T-cell (primary cell): ENCODE measurements at regions not wholly inside any gene's neighbourhood (a gene's known extent, or its start where the extent isn't known, plus 50 kb on each side); places are given as distances from the start of the nearest gene placed in this dataset.

ENCODE experiments used
- ATAC-seq, 4 experiments: fragments of 200-7000 bp in 3 of 4; fragments of 150-1000 bp in 1 of 4; cut with Tn5 transposase; replicated peaks in 1 of 4; 1 replicate in 3 of 4; 2 replicates in 1 of 4; pipeline ENCODE4 v1.10.0; 2021; ENCODE audit warnings: moderate library complexity in 3 of 4, mild to moderate bottlenecking in 2 of 4, moderate number of reproducible peaks in 1 of 4
- CTCF ChIA-PET, 2 donors: fragments of 300-600 bp; sonication (Branson Sonifier 250); formaldehyde crosslinking; loops; one replicate each; lab custom pipeline; 2022; ENCODE audit warnings: antibody characterized with exemption in 2 of 2; lab: Charles Lee
- POLR2A ChIA-PET, 2 donors: fragments of 300-600 bp; sonication (Branson Sonifier 250); formaldehyde crosslinking; loops; one replicate each; lab custom pipeline; 2022; ENCODE audit warnings: antibody characterized with exemption in 2 of 2; lab: Charles Lee
- DNase-seq, 35 experiments: peaks; one replicate each; pipeline versions ENCODE4 v3.0.0 to v3.0.0-alpha.2; 2013 to 2023
- H3K27ac ChIP-seq: one replicate; pipeline ENCODE4 v1.5.1; 2013; ENCODE audit warnings: low read length
- H3K27me3 ChIP-seq, 2 experiments: replicated peaks in 1 of 2; 1 replicate in 1 of 2; 2 replicates in 1 of 2; pipeline versions ENCODE4 v1.6.1 to v1.7.0; 2013; ENCODE audit warnings: low read length in 1 of 2, mixed read lengths in 1 of 2; ENCODE audit not compliant: control insufficient read depth in 2 of 2, insufficient read depth in 2 of 2; ENCODE audit errors: extremely low read depth in 1 of 2
- H3K36me3 ChIP-seq, 2 donors: 1 replicate in 1 of 2; 2 replicates in 1 of 2; pipeline versions ENCODE4 v1.6.1 to v1.7.0; 2013; ENCODE audit warnings: low read length in 1 of 2; ENCODE audit not compliant: control insufficient read depth in 2 of 2, insufficient read depth in 1 of 2; ENCODE audit errors: extremely low read depth in 1 of 2
- H3K4me1 ChIP-seq, 2 experiments: 1 replicate in 1 of 2; 2 replicates in 1 of 2; pipeline versions ENCODE4 v1.6.1 to v1.7.0; 2013; ENCODE audit warnings: low read length in 2 of 2, mixed read lengths in 1 of 2; ENCODE audit not compliant: insufficient read depth in 2 of 2, control insufficient read depth in 1 of 2; ENCODE audit errors: extremely low read depth in 1 of 2
- H3K4me3 ChIP-seq, 2 donors: 1 replicate in 1 of 2; 2 replicates in 1 of 2; pipeline versions ENCODE4 v1.5.1 to v1.7.0; 2013; ENCODE audit warnings: mild to moderate bottlenecking in 2 of 2, low read length in 1 of 2, moderate library complexity in 1 of 2; ENCODE audit not compliant: control insufficient read depth in 1 of 2; ENCODE audit errors: extremely low read depth in 1 of 2
- H3K9me3 ChIP-seq: 2 replicates; pipeline ENCODE4 v1.7.0; 2013
- H3K27ac Mint-ChIP-seq, 2 donors: one replicate each; pipeline ENCODE4 v1.8.0; 2020 to 2021; ENCODE audit warnings: mild to moderate bottlenecking in 2 of 2, mixed read lengths in 2 of 2
- H3K27me3 Mint-ChIP-seq, 2 donors: one replicate each; pipeline ENCODE4 v1.8.0; 2021 to 2022; ENCODE audit warnings: mixed read lengths in 2 of 2
- H3K36me3 Mint-ChIP-seq: one replicate; pipeline ENCODE4 v1.8.0; 2021; ENCODE audit warnings: mixed read lengths
- H3K4me1 Mint-ChIP-seq, 3 donors: one replicate each; pipeline ENCODE4 v1.8.0; 2020 to 2022; ENCODE audit warnings: mixed read lengths in 3 of 3, mild to moderate bottlenecking in 1 of 3
- H3K4me3 Mint-ChIP-seq, 3 donors: one replicate each; pipeline ENCODE4 v1.8.0; 2020 to 2022; ENCODE audit warnings: mild to moderate bottlenecking in 3 of 3, mixed read lengths in 3 of 3, moderate library complexity in 3 of 3
- H3K9me3 Mint-ChIP-seq, 3 donors: one replicate each; pipeline ENCODE4 v1.8.0; 2020 to 2022; ENCODE audit warnings: mixed read lengths in 3 of 3
- WGBS: methylation state at CpG from one replicate; pipeline ENCODE4 v1.1.5; 2013; ENCODE audit warnings: missing lambda C conversion rate; ENCODE audit not compliant: insufficient coverage; 5-methylcytosine and 5-hydroxymethylcytosine counted together

GRCh38 chr1:29504196-29504595, 267.9 kb downstream of the PTPRU start:
- WGBS = 52% methylated on average over 2 of the region's 4 CpGs
- no peak overlapping the region for H3K27ac Mint-ChIP-seq

GRCh38 chr1:29502911-29503840, 266.9 kb downstream of the PTPRU start:
- Histone ChIP-seq H3K27me3 (peaks cover 0 to 57% of the 10 kb centered on the region in 2 experiments), H3K9me3 (no peaks in the 10 kb centered on the region), H3K4me3 (no peak overlapping the region), H3K4me1 (no peaks in the 10 kb centered on the region), H3K27ac (no peak overlapping the region), H3K36me3 (no peaks in the 10 kb centered on the region)
- Mint-ChIP-seq H3K36me3 (no peaks in the 10 kb centered on the region), H3K9me3 (no peaks in the 10 kb centered on the region), H3K4me1 (no peaks in the 10 kb centered on the region), H3K27ac (no peak overlapping the region), H3K27me3 (peaks cover 46 to 58% of the 10 kb centered on the region in 2 donors), H3K4me3 (no peak overlapping the region)
- DNase-seq = no peak
- WGBS = 69% methylated on average over 10 of the region's 12 CpGs
- POLR2A ChIA-PET = no interaction called here
- CTCF ChIA-PET = no interaction called here
- ATAC-seq = no peak

More at GRCh38 chr1:29504196-29504595, 267.9 kb downstream of the PTPRU start:
- no peak overlapping the region for H3K4me3 ChIP-seq
- H3K9me3 Mint-ChIP-seq = no peaks in the 10 kb centered on the region
- no peaks in the 10 kb centered on the region for H3K36me3 Mint-ChIP-seq
- DNase-seq (no peak), ATAC-seq (no peak)
- H3K27ac ChIP-seq = no peak overlapping the region
- no peak overlapping the region for H3K4me3 Mint-ChIP-seq
- peaks cover 0 to 47% of the 10 kb centered on the region in 2 experiments for H3K27me3 ChIP-seq
- peaks cover 41 to 49% of the 10 kb centered on the region in 2 donors for H3K27me3 Mint-ChIP-seq
- ChIA-PET CTCF (no interaction called here), POLR2A (no interaction called here)
- no peaks in the 10 kb centered on the region for H3K9me3 ChIP-seq
- no peaks in the 10 kb centered on the region for H3K4me1 Mint-ChIP-seq
- H3K36me3 ChIP-seq = no peaks in the 10 kb centered on the region
- H3K4me1 ChIP-seq = no peaks in the 10 kb centered on the region

GRCh38 chr1:29502225-29502910, 266.0 kb downstream of the PTPRU start:
- Mint-ChIP-seq H3K36me3 (no peaks in the 10 kb centered on the region), H3K4me1 (no peaks in the 10 kb centered on the region), H3K9me3 (no peaks in the 10 kb centered on the region), H3K27ac (no peak overlapping the region), H3K4me3 (no peak overlapping the region), H3K27me3 (peaks cover 46 to 62% of the 10 kb centered on the region in 2 donors)
- Histone ChIP-seq H3K36me3 (no peaks in the 10 kb centered on the region), H3K27me3 (peaks cover 0 to 60% of the 10 kb centered on the region in 2 experiments), H3K4me1 (no peaks in the 10 kb centered on the region), H3K9me3 (no peaks in the 10 kb centered on the region), H3K27ac (no peak overlapping the region), H3K4me3 (no peak overlapping the region)
- POLR2A ChIA-PET = no interaction called here
- 65% methylated on average over 2 of the region's 3 CpGs for WGBS
- DNase-seq = no peak
- ATAC-seq = no peak
- CTCF ChIA-PET = no interaction called here

GRCh38 chr1:29501227-29501976, 265.1 kb downstream of the PTPRU start:
- no peaks in the 10 kb centered on the region for H3K4me1 ChIP-seq
- ChIA-PET POLR2A (no interaction called here), CTCF (no interaction called here)
- H3K27ac Mint-ChIP-seq = no peak overlapping the region
- no peaks in the 10 kb centered on the region for H3K9me3 ChIP-seq
- DNase-seq (no peak), ATAC-seq (no peak)
- peaks cover 0 to 2% (median 1%) of the 10 kb centered on the region in 3 donors for H3K9me3 Mint-ChIP-seq
- H3K27me3 Mint-ChIP-seq = peaks cover 41 to 62% of the 10 kb centered on the region in 2 donors
- no peaks in the 10 kb centered on the region for H3K36me3 ChIP-seq
- H3K4me3 ChIP-seq = no peak overlapping the region
- H3K36me3 Mint-ChIP-seq = no peaks in the 10 kb centered on the region
- H3K27me3 ChIP-seq = peaks cover 0 to 61% of the 10 kb centered on the region in 2 experiments
- no peak overlapping the region for H3K4me3 Mint-ChIP-seq
- WGBS = 92% methylated on average over 2 of the region's 8 CpGs
- H3K27ac ChIP-seq = no peak overlapping the region
- no peaks in the 10 kb centered on the region for H3K4me1 Mint-ChIP-seq

- Histone ChIP-seq H3K9me3 (no peaks in the 10 kb centered on the region), H3K36me3 (no peaks in the 10 kb centered on the region), H3K27me3 (peaks cover 0 to 57% of the 10 kb centered on the region in 2 experiments), H3K4me1 (no peaks in the 10 kb centered on the region), H3K4me3 (no peak overlapping the region), H3K27ac (no peak overlapping the region)
- H3K27ac Mint-ChIP-seq = no peak overlapping the region
- no peak overlapping the region for H3K4me3 Mint-ChIP-seq
- DNase-seq = no peak
- H3K27me3 Mint-ChIP-seq = peaks cover 36 to 58% of the 10 kb centered on the region in 2 donors
- CTCF ChIA-PET = no interaction called here
- H3K36me3 Mint-ChIP-seq = no peaks in the 10 kb centered on the region
- no peak for ATAC-seq
- H3K9me3 Mint-ChIP-seq = peaks cover 0 to 8% (median 5%) of the 10 kb centered on the region in 3 donors
- 80% methylated on average over 2 of the region's 5 CpGs for WGBS
- H3K4me1 Mint-ChIP-seq = no peaks in the 10 kb centered on the region
- POLR2A ChIA-PET = no interaction called here
These were observed 264.3 kb downstream of the PTPRU start for GRCh38 chr1:29500651-29501050.

- Histone ChIP-seq H3K36me3 (no peaks in the 10 kb centered on the region), H3K9me3 (no peaks in the 10 kb centered on the region), H3K4me3 (no peak overlapping the region), H3K27ac (no peak overlapping the region), H3K27me3 (peaks cover 0 to 57% of the 10 kb centered on the region in 2 experiments), H3K4me1 (no peaks in the 10 kb centered on the region)
- DNase-seq (no peak), ATAC-seq (no peak)
- H3K4me3 Mint-ChIP-seq = no peak overlapping the region
- CTCF ChIA-PET = no interaction called here
- POLR2A ChIA-PET = no interaction called here
- peaks cover 34 to 58% of the 10 kb centered on the region in 2 donors for H3K27me3 Mint-ChIP-seq
- WGBS = 60% methylated on average over 1 of the region's 9 CpGs
- no peaks in the 10 kb centered on the region for H3K36me3 Mint-ChIP-seq
- peaks cover 0 to 14% (median 10%) of the 10 kb centered on the region in 3 donors for H3K9me3 Mint-ChIP-seq
- no peaks in the 10 kb centered on the region for H3K4me1 Mint-ChIP-seq
- H3K27ac Mint-ChIP-seq = no peak overlapping the region
These were observed 263.7 kb downstream of the PTPRU start for GRCh38 chr1:29500041-29500440.
